IMR-90 (cell line): ENCODE measurements at regions not wholly inside any gene's neighbourhood (a gene's known extent, or its start where the extent isn't known, plus 50 kb on each side); places are given as distances from the start of the nearest gene placed in this dataset.

Experiments
- ATAC-seq: fragments of 200-7000 bp; cut with Tn5 transposase; 2 replicates; pipeline ENCODE4 v1.9.1; 2020; ENCODE audit warnings: low read depth, mild to moderate bottlenecking, moderate library complexity
- BruUV-seq: library from RNA; stranded (reverse); fragments of 400-500 nt; replicated peaks from 2 replicates; lab custom pipeline; 2021; lab: Mats Ljungman, UMichigan
- CTCF ChIA-PET: fragments of 300-600 bp; formaldehyde crosslinking; extraction: SDS; loops from one replicate; lab custom pipeline; 2021; ENCODE audit warnings: antibody characterized with exemption; lab: Yijun Ruan, JAX
- POLR2A ChIA-PET: fragments of 300-600 bp; sonication (Branson Sonifier 250); formaldehyde crosslinking; loops from one replicate; lab custom pipeline; 2022; ENCODE audit warnings: antibody characterized with exemption; ENCODE audit not compliant: unreplicated experiment; lab: Charles Lee
- DNase-seq: peaks from one replicate; pipeline ENCODE4 v3.0.0; 2013
- H2AFZ ChIP-seq: replicated peaks from 2 replicates; pipeline ENCODE3; 2013; ENCODE audit warnings: low read length, mild to moderate bottlenecking; ENCODE audit not compliant: poor library complexity
- H2AK5ac ChIP-seq: 2 replicates; pipeline ENCODE4 v1.6.1; 2013; ENCODE audit warnings: low read depth, low read length, inconsistent platforms
- H2AK9ac ChIP-seq: replicated peaks from 2 replicates; pipeline ENCODE3; 2013; ENCODE audit warnings: mild to moderate bottlenecking, low read depth, low read length, moderate library complexity; ENCODE audit not compliant: poor library complexity
- H2BK120ac ChIP-seq: 2 replicates; pipeline ENCODE4 v1.6.1; 2013; ENCODE audit warnings: low read depth, low read length, inconsistent platforms
- H2BK15ac ChIP-seq: 3 replicates; pipeline ENCODE4 v1.6.1; 2013; ENCODE audit warnings: low read depth, low read length, inconsistent platforms
- H2BK20ac ChIP-seq: 2 replicates; pipeline ENCODE4 v1.6.1; 2013; ENCODE audit warnings: low read depth, mild to moderate bottlenecking, inconsistent platforms, low read length, moderate library complexity
- H2BK5ac ChIP-seq: 2 replicates; pipeline ENCODE4 v1.6.1; 2013; ENCODE audit warnings: mild to moderate bottlenecking, low read depth, low read length, inconsistent platforms; ENCODE audit not compliant: poor library complexity, severe bottlenecking
- H3K14ac ChIP-seq: replicated peaks from 2 replicates; pipeline ENCODE4 v1.6.1; 2013; ENCODE audit warnings: low read depth, low read length, inconsistent platforms
- H3K18ac ChIP-seq: 2 replicates; pipeline ENCODE4 v1.6.1; 2013; ENCODE audit warnings: low read depth, low read length, control low read depth
- H3K23ac ChIP-seq: 2 replicates; pipeline ENCODE4 v1.6.1; 2013; ENCODE audit warnings: low read depth, low read length, inconsistent platforms
- H3K27ac ChIP-seq: 2 replicates; pipeline ENCODE4 v1.5.1; 2013; ENCODE audit warnings: mild to moderate bottlenecking, control low read depth, low read length; ENCODE audit not compliant: insufficient read depth
- H3K27me3 ChIP-seq: 2 replicates; pipeline ENCODE4 v1.6.1; 2013; ENCODE audit warnings: low read length; ENCODE audit not compliant: control insufficient read depth, insufficient read depth
- H3K36me3 ChIP-seq: 2 replicates; pipeline ENCODE4 v1.6.1; 2013; ENCODE audit warnings: low read length, mixed read lengths; ENCODE audit not compliant: control insufficient read depth, insufficient read depth
- H3K4ac ChIP-seq: 2 replicates; pipeline ENCODE4 v1.6.1; 2013; ENCODE audit warnings: low read depth, low read length, inconsistent platforms
- H3K4me1 ChIP-seq: 2 replicates; pipeline ENCODE4 v1.6.1; 2013; ENCODE audit warnings: low read length, mixed read lengths; ENCODE audit not compliant: control insufficient read depth, insufficient read depth
- H3K4me2 ChIP-seq: 2 replicates; pipeline ENCODE4 v1.6.1; 2013; ENCODE audit warnings: low read depth, mild to moderate bottlenecking, control low read depth, low read length, moderate library complexity
- H3K4me3 ChIP-seq: 2 replicates; pipeline ENCODE4 v1.5.1; 2013; ENCODE audit warnings: low read depth, mild to moderate bottlenecking, control low read depth, low read length, moderate library complexity; ENCODE audit not compliant: insufficient read depth
- H3K56ac ChIP-seq: 2 replicates; pipeline ENCODE4 v1.6.1; 2013; ENCODE audit warnings: low read length, inconsistent platforms; ENCODE audit not compliant: insufficient read depth; ENCODE audit errors: extremely low read depth
- H3K79me1 ChIP-seq, 2 experiments: 2 replicates each; pipeline ENCODE4 v1.6.1; 2013; ENCODE audit warnings: low read length in 2 of 2, inconsistent platforms in 1 of 2, low read depth in 1 of 2
- H3K9ac ChIP-seq: 2 replicates; pipeline ENCODE4 v1.6.1; 2013; ENCODE audit warnings: low read depth, low read length, control low read depth
- H3K9me1 ChIP-seq: 2 replicates; pipeline ENCODE4 v1.6.1; 2013; ENCODE audit warnings: low read length, inconsistent platforms; ENCODE audit not compliant: insufficient read depth
- H3K9me3 ChIP-seq: 2 replicates; pipeline ENCODE4 v1.6.1; 2013; ENCODE audit warnings: low read length; ENCODE audit not compliant: control insufficient read depth, insufficient read depth
- H4K20me1 ChIP-seq: 2 replicates; pipeline ENCODE4 v1.6.1; 2013; ENCODE audit warnings: low read length, inconsistent platforms; ENCODE audit not compliant: insufficient read depth
- H4K5ac ChIP-seq: 2 replicates; pipeline ENCODE4 v1.6.1; 2013; ENCODE audit warnings: mild to moderate bottlenecking, low read depth, low read length, control low read depth
- H4K8ac ChIP-seq, 2 experiments: 2 replicates each; pipeline ENCODE4 v1.6.1; 2013; ENCODE audit warnings: low read depth in 2 of 2, low read length in 2 of 2, control low read depth in 1 of 2, inconsistent platforms in 1 of 2
- H4K91ac ChIP-seq: 2 replicates; pipeline ENCODE4 v1.6.1; 2013; ENCODE audit warnings: low read depth, low read length, inconsistent platforms; ENCODE audit not compliant: insufficient read depth
- BHLHE40 ChIP-seq: fragments of 150-350 bp; IDR thresholded peaks from 2 replicates; pipeline ENCODE4 v1.6.1; 2016; ENCODE audit warnings: mild to moderate bottlenecking, low read depth, low read length
- CEBPB ChIP-seq: IDR thresholded peaks from 2 replicates; pipeline ENCODE4 v1.6.1; 2012; ENCODE audit warnings: low read depth, low read length, improper control_type of control experiment
- CTCF ChIP-seq: conservative IDR thresholded peaks from 2 replicates; pipeline ENCODE4 v1.5.1; 2012; ENCODE audit warnings: mild to moderate bottlenecking, low read depth, low read length, improper control_type of control experiment
- ELK1 ChIP-seq: fragments of 150-350 bp; IDR thresholded peaks from 2 replicates; pipeline ENCODE4 v1.6.1; 2016; ENCODE audit warnings: low read depth, mild to moderate bottlenecking, low read length, moderate library complexity, borderline replicate concordance
- FOS ChIP-seq: fragments of 150-350 bp; IDR thresholded peaks from 2 replicates; pipeline ENCODE4 v1.6.1; 2016; ENCODE audit warnings: low read depth, low read length
- MAFK ChIP-seq: IDR thresholded peaks from 2 replicates; pipeline ENCODE4 v1.6.1; 2012; ENCODE audit warnings: low read depth, low read length, improper control_type of control experiment
- MAZ ChIP-seq: IDR thresholded peaks from 2 replicates; pipeline ENCODE4 v1.6.1; 2012; ENCODE audit warnings: low read depth, mild to moderate bottlenecking, low read length, improper control_type of control experiment, moderate library complexity, borderline replicate concordance
- MXI1 ChIP-seq: IDR thresholded peaks from 2 replicates; pipeline ENCODE4 v1.6.1; 2012; ENCODE audit warnings: low read depth, mild to moderate bottlenecking, low read length, moderate library complexity, borderline replicate concordance
- NFE2L2 ChIP-seq: fragments of 150-350 bp; IDR thresholded peaks from 2 replicates; pipeline ENCODE4 v1.6.1; 2016; ENCODE audit warnings: low read depth, mild to moderate bottlenecking, low read length
- POLR2A ChIP-seq: IDR thresholded peaks from 2 replicates; pipeline ENCODE4 v1.6.1; 2012; ENCODE audit warnings: mild to moderate bottlenecking, low read depth, low read length
- RAD21 ChIP-seq: IDR thresholded peaks from 2 replicates; pipeline ENCODE4 v1.6.1; 2012; ENCODE audit warnings: low read length, improper control_type of control experiment
- RCOR1 ChIP-seq: IDR thresholded peaks from 2 replicates; pipeline ENCODE4 v1.6.1; 2012; ENCODE audit warnings: mild to moderate bottlenecking, low read length, improper control_type of control experiment; ENCODE audit not compliant: insufficient replicate concordance
- RFX5 ChIP-seq: IDR thresholded peaks from 2 replicates; pipeline ENCODE4 v1.8.0; 2012; ENCODE audit warnings: low read depth, mild to moderate bottlenecking, low read length, moderate library complexity
- SMC3 ChIP-seq: fragments of 150-350 bp; IDR thresholded peaks from 2 replicates; pipeline ENCODE4 v1.6.1; 2016; ENCODE audit warnings: low read depth, mild to moderate bottlenecking, antibody characterized with exemption, low read length, moderate library complexity
- USF2 ChIP-seq: fragments of 150-350 bp; IDR thresholded peaks from 2 replicates; pipeline ENCODE4 v1.6.1; 2017; ENCODE audit warnings: mild to moderate bottlenecking, antibody characterized with exemption, low read length, low read depth
- dilution Hi-C: fragments of 300-500 bp; cut with HindIII; formaldehyde crosslinking; loops from one replicate; pipeline ENCODE4 v1.14.3; 2018; ENCODE audit warnings: low sequenced_read_pairs; ENCODE audit not compliant: unreplicated experiment
- in situ Hi-C: fragments of 300-500 bp; cut with MboI; formaldehyde crosslinking; loops from 3 replicates; pipeline ENCODE4 v1.14.3; 2019; ENCODE audit warnings: low sequenced_read_pairs, inconsistent platforms, mixed read lengths
- intact Hi-C: fragments of 100-400 bp; cut with micrococcal nuclease; formaldehyde crosslinking; loops from 2 replicates; pipeline ENCODE4 v1.10.0; 2022

GRCh38 chr4:123950530-123950929 lies 553.9 kb downstream of the SPRY1 start:
- no TSS peak for BruUV-seq
- dilution Hi-C loops: no loop called here

More at GRCh38 chr4:123950530-123950929, 553.9 kb downstream of the SPRY1 start:
- H3K9ac ChIP-seq: no peak overlapping the region
- H3K4me2 ChIP-seq: no peak overlapping the region
- in situ Hi-C loops (no loop called here), intact Hi-C loops (no loop called here)
- no peak overlapping the region for H3K56ac ChIP-seq
- no peak overlapping the region for H3K23ac ChIP-seq
- no peaks in the 10 kb centered on the region for H3K4me1 ChIP-seq
- no peak overlapping the region for H4K8ac ChIP-seq
- no peak overlapping the region for H3K18ac ChIP-seq
- H3K36me3 ChIP-seq: no peaks in the 10 kb centered on the region
- H2AK5ac ChIP-seq: no peak overlapping the region
- no peak overlapping the region for H3K27ac ChIP-seq
- CTCF ChIA-PET: interaction anchor here (0.7 kb wide), 1 partner anchor 22 kb away, joined by 3 read pairs; no protein-coding TSS in a partner anchor
- DNase-seq: no peak
- no peaks in the 10 kb centered on the region for H3K9me1 ChIP-seq
- no peak overlapping the region for H2BK120ac ChIP-seq
- H2BK20ac ChIP-seq: no peak overlapping the region
- H3K14ac ChIP-seq: no peak overlapping the region
- ATAC-seq: no peak
- POLR2A ChIA-PET: no interaction called here
- no peaks in the 10 kb centered on the region for H3K79me1 ChIP-seq
- H3K4ac ChIP-seq: no peak overlapping the region
- H4K20me1 ChIP-seq: no peaks in the 10 kb centered on the region
- no peak overlapping the region for H4K91ac ChIP-seq
- no peak overlapping the region for H2AFZ ChIP-seq
- no peaks in the 10 kb centered on the region for H3K27me3 ChIP-seq
- H2AK9ac ChIP-seq: no peak overlapping the region
- H3K9me3 ChIP-seq: no peaks in the 10 kb centered on the region
- TF ChIP-seq BHLHE40: no peak
- TF ChIP-seq MAFK: no peak
- TF ChIP-seq MXI1: no peak
- no peak for TF ChIP-seq NFE2L2
- no peak for TF ChIP-seq ELK1
- TF ChIP-seq CEBPB: no peak
- no peak for TF ChIP-seq POLR2A
- no peak for TF ChIP-seq USF2
- TF ChIP-seq SMC3: no peak
- no peak for TF ChIP-seq MAZ
- no peak for TF ChIP-seq RFX5
- TF ChIP-seq CTCF: no peak
- no peak for TF ChIP-seq RAD21
- TF ChIP-seq FOS: no peak
- no peak for TF ChIP-seq RCOR1
- H4K5ac ChIP-seq: no peak overlapping the region
- H2BK5ac ChIP-seq: no peak overlapping the region
- no peak overlapping the region for H3K4me3 ChIP-seq
- H2BK15ac ChIP-seq: no peak overlapping the region
